ENCODE measurements at regions not wholly inside any gene's neighbourhood (a gene's known extent, or its start where the extent isn't known, plus 50 kb on each side); places are given as distances from the start of the nearest gene placed in this dataset.

DNA sequence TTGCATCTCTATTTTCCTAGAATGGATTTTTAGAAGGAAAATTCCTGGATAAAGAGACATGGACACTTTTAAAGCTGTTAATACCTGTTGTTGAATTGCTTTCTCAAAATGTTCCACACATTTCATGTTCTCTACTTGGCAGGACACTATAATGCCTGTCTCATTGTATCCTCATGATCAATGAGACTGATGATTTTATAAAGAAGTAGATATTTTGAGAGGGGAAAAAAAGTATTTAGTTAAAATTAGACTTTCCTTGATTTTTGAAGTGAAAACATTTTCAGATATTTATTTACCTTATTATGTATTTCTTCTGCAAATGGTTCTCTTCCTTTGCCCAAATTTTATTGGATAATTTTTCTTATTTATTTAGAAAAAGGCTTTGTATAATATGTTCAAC is 242.5 kb downstream of the MYCN start:
- TF ChIP-seq POLR2A (IDR thresholded peaks at IDR 0.05) (no peak), POLR2AphosphoS5 (IDR thresholded peaks at IDR 0.05) (no peak)
- TF ChIP-seq, protein P1, sequence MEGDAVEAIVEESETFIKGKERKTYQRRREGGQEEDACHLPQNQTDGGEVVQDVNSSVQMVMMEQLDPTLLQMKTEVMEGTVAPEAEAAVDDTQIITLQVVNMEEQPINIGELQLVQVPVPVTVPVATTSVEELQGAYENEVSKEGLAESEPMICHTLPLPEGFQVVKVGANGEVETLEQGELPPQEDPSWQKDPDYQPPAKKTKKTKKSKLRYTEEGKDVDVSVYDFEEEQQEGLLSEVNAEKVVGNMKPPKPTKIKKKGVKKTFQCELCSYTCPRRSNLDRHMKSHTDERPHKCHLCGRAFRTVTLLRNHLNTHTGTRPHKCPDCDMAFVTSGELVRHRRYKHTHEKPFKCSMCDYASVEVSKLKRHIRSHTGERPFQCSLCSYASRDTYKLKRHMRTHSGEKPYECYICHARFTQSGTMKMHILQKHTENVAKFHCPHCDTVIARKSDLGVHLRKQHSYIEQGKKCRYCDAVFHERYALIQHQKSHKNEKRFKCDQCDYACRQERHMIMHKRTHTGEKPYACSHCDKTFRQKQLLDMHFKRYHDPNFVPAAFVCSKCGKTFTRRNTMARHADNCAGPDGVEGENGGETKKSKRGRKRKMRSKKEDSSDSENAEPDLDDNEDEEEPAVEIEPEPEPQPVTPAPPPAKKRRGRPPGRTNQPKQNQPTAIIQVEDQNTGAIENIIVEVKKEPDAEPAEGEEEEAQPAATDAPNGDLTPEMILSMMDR (IDR thresholded peaks at IDR 0.05 in 8 of 11, conservative IDR thresholded peaks at IDR 0.05 in 3 of 11), result no peak
